CD4-positive, alpha-beta T cell treated with Interleukin-12 subunit alpha and Interleukin-12 subunit beta, for 1 hour (primary cell): ENCODE measurements at regions not wholly inside any gene's neighbourhood (a gene's known extent, or its start where the extent isn't known, plus 50 kb on each side); places are given as distances from the start of the nearest gene placed in this dataset.

ENCODE experiments used
- DNase-seq: peaks from one replicate; pipeline ENCODE4 v3.0.0-alpha.2; 2020

DNA sequence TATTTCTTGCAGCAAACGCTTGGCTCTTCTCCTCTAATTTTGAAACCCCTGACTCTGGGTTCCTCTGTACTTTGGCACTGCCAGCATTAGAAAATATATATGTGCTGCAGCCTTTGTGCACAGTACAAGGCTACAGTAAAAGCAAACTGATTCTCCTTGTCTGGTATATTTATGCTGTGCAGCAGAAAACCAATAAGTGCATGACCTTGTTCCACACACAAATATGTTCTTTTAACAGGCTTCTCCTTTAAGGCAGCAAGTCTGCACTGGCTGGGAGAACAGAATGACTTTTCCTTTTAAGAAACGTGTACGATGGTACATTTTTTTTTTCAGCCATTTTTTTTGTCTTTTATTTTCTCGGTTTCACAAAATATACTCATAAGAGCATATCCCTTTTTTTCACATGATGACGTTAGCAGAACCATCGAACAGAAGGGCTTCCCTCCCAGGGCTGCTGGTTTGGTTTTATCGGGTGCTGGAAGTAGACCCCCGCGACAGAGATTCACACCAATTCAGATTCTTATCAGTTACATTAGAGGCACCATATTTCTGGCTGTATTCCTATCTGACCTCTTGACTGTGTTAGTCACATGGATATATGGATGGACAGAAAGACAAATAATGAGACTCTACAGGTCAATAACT is 129.9 kb upstream of the ARID1B start:
- no peak for DNase-seq

GRCh38 chr6:156646496-156646895 is 130.7 kb upstream of the ARID1B start:
- no peak for DNase-seq

GRCh38 chr6:156645097-156645496 is 132.1 kb upstream of the ARID1B start:
- DNase-seq: no peak

DNA sequence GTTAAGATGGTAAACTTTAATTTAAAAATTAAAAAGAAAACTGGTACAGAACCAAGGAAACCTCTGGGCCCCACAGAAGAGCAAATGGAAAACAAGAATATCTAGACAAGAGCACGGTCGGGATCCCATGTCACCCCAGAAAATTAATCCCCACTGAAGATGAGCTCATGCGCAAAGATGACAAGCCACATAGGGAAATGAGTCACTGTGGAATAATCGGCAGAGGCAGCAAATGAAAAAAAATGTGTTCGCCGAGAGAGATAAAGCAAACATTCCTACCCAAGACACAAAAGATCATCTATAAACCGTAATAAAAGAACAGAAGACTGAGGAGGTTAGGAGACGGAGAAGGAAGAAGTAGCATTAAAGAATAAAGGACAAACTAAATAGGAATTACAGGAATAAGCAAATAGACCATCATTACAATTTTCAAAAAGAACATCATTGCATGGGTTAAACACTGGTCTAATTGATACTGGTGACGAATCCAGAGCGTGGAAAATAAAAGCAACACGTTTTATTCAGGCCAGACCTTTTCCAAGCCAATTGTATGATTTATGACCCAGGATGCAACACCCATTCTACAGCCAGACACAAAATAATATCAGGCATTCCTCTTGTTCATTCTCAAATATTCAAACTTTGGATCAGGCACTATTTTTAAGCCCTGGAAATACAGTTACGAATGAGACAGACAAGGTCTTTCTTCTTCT is 138.0 kb upstream of the ARID1B start:
- DNase-seq: no peak

DNA sequence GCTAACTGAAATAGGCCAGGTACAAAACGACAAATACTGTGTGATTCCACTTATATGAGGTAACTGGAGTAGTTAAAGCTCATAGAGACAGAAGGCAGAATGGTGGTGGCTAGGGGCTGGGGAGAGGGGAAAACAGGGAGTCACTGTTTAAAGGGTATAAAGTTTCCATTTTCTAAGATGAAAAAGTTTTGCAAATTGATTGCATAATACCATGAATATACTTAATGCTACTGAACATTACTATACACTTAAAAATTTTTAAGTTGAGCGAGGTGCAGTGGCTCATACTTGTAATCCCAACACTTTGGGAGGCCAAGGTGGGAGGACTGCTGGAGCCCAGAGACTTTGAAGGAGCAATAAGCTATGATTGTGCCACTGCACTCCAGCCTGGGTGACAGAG is 138.6 kb upstream of the ARID1B start:
- DNase-seq: no peak

DNA sequence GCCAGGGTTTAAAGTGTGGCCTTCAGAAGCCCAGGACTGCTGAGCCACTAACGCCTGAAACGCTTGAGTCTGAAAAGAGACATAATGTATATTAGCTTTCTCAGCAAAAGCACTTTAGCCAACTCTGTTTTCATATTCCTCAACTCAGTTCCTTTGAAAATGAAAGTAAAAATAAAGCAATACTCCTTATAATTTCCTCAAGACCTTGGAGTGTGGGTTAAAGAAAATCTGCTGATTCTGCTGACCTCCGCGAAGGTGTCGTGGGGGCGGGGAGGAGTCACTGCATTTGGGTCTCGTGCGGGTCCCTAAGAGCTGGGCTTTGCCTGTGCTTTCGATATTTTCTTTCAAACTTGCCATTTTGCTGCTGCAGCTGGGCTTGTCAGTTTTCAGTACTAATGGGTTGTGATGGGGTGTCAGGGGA is 142.2 kb upstream of the ARID1B start:
- no peak for DNase-seq

DNA sequence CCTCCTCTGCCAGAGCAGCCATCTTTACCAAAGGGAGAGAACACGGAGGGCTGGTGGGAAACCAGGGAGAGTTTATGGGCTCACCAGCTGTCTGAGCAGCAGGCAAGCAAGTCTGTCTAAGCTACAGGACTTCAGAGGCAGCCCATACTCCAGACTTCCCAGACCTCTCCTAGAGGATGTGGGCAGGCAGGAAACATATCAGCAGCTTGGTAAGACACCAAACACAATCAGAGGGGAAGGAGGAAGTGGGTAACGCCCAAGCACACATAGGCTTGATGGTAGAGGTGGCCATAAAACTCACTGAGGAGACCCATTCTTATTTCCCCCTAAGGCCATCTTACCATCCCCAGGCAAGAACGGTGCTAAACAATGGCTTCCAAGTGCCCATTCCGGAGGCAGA is 143.1 kb upstream of the ARID1B start:
- no peak for DNase-seq

DNA sequence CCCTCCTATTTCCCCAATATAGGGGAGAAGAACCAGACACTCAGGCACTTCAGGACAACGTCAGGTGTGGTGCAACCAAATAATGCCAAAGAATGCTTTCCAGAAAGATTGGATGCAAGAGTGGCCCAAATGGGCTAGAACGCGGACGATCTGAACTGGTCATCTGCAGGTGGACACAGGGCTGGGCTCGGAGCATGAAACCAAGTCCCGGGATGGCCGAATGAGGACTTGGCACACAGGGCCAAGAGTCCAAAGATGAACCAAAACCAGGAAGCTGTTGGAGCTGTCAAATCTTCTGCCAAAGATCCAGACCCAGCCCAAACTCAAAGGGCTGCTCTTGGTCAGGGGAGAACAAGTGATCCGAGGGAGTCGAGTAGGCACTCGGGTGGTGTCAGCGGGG is 143.9 kb upstream of the ARID1B start:
- DNase-seq: no peak

DNA sequence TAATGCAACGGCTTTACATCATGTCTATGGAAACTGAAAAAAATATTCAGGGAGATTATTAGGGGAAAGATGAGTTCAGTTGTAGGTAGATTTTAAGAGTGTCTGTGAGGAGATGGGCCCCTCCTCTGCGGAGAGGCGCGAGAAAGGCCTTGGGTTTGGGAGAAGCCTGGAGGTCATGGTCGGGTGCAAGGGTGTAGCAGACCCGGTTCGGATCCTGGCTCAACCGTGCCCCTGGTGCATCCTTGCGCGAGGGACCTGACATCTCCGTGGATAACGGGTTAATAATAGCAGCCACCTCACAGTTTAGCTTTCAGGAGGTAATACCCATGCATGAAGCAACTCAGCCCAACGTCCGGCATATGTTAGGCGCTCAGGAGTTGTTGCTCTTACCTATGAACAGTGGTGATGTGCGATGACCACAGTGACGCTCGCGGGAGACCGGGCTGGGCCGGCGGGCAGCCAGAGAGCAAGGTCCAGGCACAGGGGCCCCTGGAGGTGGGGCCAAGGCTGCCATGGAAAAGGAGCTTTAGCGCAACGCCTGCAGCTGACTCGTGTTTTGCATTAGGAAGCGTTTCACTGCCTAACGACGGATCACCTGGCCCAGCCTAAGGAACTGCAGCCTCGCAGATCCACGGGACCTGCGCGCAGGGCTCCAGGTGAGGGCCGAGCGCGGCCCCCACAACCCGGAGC is 146.4 kb upstream of the ARID1B start:
- no peak for DNase-seq

- DNase-seq: no peak
These were observed 148.4 kb upstream of the ARID1B start for GRCh38 chr6:156628805-156629204.

DNA sequence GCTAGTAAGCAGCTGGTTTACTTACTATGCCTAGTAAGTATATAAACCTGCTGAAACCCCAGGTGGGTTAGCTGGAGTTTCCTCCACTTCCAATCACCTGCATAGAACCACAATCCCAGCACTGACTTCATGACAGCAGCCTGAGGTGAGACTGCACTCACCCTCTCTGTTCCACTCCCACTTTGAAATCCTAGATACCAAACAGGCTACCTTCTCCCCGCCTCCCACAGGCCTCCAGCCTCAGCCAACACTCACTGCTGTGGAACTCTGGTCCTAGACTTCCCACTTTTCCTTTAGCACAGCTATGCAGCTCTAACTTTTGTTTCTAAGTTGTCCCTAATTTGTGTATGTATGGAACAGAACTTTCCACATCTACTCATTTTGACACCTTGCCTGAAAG is 149.7 kb upstream of the ARID1B start:
- no peak for DNase-seq

- no peak for DNase-seq
These were observed 155.0 kb upstream of the ARID1B start for GRCh38 chr6:156622185-156622584.

- DNase-seq: no peak
These were observed 156.8 kb upstream of the ARID1B start for GRCh38 chr6:156620331-156620730.

DNA sequence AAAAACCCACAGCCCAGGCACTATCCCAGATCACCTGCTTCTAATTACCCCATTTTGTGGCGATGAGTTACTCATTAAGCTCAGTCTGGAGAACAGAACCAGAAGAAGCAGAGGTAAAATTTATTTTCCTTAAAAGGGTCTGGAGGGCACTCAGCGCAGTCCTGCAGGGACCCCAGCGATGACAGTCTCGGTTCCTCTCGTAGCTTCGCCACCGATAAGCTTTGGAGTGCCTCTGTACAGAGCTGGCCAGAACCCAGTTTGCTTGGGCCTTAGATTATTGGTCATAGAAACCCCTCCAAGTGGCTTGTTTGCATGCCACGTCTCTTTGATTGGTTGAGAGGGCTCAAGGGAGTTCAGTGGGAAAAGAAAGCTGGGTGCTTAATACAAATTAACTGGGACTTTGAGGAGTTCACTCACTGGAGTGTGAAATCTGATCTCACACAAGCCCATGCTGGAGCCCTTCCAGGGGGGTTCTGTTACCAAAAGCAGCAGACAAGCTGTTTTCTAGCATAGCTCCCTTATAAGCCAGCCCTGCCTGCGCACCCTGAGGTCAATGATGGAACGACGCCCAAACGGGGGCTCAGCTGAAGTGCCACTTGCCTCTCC is 158.5 kb upstream of the ARID1B start:
- DNase-seq: no peak

- DNase-seq: no peak
These were observed 159.2 kb upstream of the ARID1B start for GRCh38 chr6:156617941-156618340.

DNA sequence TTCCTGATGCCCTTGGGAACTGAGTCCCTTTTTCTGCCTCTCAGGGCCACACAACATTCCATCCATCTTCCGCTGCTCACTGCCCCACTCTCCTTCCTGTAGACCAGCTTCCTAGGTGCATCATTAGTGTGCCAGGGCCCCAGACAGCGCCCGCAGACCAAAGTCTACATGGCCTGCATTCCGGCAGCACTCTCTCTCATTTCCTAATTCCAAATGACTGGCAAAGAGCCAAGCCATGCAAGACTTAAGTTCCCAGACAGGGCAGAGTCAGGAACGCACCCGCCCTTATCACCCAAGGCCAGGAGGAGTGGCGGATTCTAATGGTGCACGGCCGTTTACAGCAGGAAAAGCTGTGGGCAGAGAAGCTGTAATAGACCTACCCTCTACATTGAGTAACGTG is 159.8 kb upstream of the ARID1B start:
- no peak for DNase-seq

GRCh38 chr6:156616495-156616894 is 160.7 kb upstream of the ARID1B start:
- no peak for DNase-seq

GRCh38 chr6:156613996-156614395 is 163.2 kb upstream of the ARID1B start:
- DNase-seq: no peak

DNA sequence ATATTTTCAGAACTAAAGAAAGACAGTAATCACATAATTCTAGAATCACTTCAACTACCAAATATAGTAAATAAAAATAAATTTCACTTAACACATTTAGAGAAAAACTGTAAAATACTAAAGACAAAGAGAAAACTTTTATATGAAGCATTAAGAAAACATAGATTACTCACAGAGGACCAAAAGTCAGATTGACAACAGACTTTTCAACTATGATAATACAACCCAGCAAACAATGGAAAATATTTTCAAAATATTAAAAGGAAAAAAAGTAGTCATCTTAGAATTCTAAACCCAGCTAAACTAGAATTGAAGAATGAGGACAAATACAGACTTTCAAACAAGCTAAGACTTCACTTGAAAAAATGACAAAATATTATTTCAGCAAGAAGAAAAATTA is 164.8 kb upstream of the ARID1B start:
- DNase-seq: no peak

- DNase-seq: no peak
These were observed 175.2 kb upstream of the ARID1B start for GRCh38 chr6:156602066-156602385.

GRCh38 chr6:156601152-156602065 is 175.8 kb upstream of the ARID1B start:
- no peak for DNase-seq

GRCh38 chr6:156600678-156601077 is 176.5 kb upstream of the ARID1B start:
- DNase-seq: no peak
